ENCODE measurements at regions not wholly inside any gene's neighbourhood (a gene's known extent, or its start where the extent isn't known, plus 50 kb on each side); places are given as distances from the start of the nearest gene placed in this dataset.
A peak's percentile ranks its signal among the peaks of the same experiment; 100 is the strongest.

DNA sequence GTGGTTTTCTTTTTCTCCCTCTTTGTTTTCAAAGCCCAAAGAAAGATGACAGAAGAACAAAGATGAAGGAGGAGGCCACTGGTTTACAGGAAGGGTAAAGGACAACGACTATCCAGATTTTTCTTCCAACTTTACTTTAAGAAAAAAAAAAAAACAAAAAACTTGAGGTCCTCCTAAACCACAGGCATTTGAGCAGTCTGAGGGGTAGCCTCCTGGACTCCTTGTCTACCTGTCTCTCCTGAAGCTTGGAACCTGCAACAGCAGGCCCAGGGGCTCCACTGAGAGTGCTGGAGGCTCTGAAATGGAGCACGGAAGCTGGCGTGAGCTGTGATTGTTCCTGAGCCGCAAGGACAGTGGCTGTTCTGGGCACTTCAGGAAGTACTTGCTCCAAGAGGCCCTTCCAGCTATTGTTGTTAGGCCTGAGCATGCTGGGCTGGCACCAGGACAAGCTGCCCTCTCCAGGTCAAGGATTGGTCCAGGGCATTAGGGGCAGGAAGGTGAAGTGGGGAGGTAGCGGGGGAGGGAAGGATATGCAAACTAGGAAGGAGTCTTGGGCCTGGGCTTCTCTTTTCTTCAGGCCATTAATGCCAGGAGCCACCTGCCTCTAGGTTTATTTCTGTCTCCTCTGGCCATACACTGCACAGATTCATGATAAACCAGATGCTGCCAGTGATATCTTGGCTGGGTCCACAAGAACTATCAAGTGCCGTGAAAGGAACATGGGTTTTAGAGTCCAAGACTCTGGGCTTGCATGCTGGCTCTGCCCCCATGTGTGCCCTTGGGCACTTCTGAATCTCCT is 147.3 kb downstream of the CCDC34 start:
- TF ChIP-seq, protein P1, sequence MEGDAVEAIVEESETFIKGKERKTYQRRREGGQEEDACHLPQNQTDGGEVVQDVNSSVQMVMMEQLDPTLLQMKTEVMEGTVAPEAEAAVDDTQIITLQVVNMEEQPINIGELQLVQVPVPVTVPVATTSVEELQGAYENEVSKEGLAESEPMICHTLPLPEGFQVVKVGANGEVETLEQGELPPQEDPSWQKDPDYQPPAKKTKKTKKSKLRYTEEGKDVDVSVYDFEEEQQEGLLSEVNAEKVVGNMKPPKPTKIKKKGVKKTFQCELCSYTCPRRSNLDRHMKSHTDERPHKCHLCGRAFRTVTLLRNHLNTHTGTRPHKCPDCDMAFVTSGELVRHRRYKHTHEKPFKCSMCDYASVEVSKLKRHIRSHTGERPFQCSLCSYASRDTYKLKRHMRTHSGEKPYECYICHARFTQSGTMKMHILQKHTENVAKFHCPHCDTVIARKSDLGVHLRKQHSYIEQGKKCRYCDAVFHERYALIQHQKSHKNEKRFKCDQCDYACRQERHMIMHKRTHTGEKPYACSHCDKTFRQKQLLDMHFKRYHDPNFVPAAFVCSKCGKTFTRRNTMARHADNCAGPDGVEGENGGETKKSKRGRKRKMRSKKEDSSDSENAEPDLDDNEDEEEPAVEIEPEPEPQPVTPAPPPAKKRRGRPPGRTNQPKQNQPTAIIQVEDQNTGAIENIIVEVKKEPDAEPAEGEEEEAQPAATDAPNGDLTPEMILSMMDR (IDR thresholded peaks at IDR 0.05): no peak
- Histone ChIP-seq H3K9me3 (no peaks in the 10 kb centered on the region), H3K27me3 (ENCODE audit: insufficient read depth in 3 of 3, low read length in 2 of 3) (no peaks in the 10 kb centered on the region), H3K4me1 (peaks cover 46% of the 10 kb centered on the region), H3K4me3 (no peak overlapping the region), H3K36me3 (ENCODE audit: insufficient read depth in 1 of 2, low read depth in 1 of 2) (no peaks in the 10 kb centered on the region), H3K27ac (peak overlapping the region; percentile 75)
- intact Hi-C loops (cut with DNase I): no loop called here
- WGBS, 3 donors: 15 to 46% (median 18%) methylated on average over 6 of the region's 6 CpGs
- DNase-seq (peak in 1 of 2 donors; percentile 61), ATAC-seq (peak; percentile 38 to 64 (median 59))

DNA sequence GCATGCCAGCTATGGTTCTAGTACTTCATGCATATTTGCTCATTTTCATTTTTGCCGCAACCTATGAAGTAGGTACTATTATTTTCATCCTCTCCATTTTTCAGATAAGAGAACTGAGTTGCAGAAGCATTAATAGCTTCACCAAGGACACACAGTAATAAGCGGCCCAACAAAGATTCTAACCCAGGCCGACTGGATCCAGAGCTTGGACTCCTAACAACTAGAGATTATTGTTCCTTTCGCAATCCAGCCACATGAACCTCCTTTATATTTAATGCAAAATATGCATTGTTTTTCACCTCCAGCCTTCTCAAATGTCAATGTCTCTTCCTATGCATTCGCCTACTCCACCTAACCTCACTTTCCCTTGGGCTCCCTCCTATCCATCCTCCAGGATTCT is 148.3 kb downstream of the CCDC34 start:
- intact Hi-C loops (cut with DNase I): no loop called here
- Histone ChIP-seq H3K36me3 (ENCODE audit: insufficient read depth in 1 of 2, low read depth in 1 of 2) (no peaks in the 10 kb centered on the region), H3K4me3 (no peak overlapping the region), H3K27me3 (ENCODE audit: insufficient read depth in 3 of 3, low read length in 2 of 3) (no peaks in the 10 kb centered on the region), H3K27ac (peak overlapping the region; percentile 75), H3K4me1 (peaks cover 49% of the 10 kb centered on the region), H3K9me3 (no peaks in the 10 kb centered on the region)
- DNase-seq: no peak
- WGBS, 3 donors: 73 to 89% (median 78%) methylated on average over 5 of the region's 5 CpGs
- TF ChIP-seq, protein P1 (IDR thresholded peaks at IDR 0.05): no peak
- no peak for ATAC-seq

DNA sequence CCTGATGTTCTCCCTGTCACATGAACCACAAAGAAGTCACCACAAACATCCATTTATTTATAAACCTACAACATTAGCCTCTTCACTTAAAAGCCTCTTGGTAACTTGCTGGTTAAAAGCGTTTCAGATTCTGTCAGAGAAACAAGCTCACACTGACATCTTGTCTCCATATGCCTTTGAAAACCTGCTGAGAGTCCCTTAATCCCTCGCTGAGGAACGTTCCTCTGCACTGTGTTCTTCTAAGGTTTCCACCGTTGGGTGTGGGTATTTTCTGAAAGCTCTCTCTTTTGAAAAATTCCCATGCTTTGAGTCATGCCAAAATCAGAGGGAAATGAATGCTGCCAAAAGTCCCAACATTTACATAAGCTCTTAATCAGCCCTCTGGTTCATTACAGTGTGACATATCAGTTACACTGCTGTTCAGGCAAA is 149.8 kb downstream of the CCDC34 start:
- ATAC-seq (no peak), DNase-seq (no peak)
- TF ChIP-seq, protein P1 (IDR thresholded peaks at IDR 0.05): no peak
- Histone ChIP-seq H3K9me3 (no peaks in the 10 kb centered on the region), H3K4me1 (peaks cover 49% of the 10 kb centered on the region), H3K4me3 (no peak overlapping the region), H3K27me3 (ENCODE audit: insufficient read depth in 3 of 3, low read length in 2 of 3) (no peaks in the 10 kb centered on the region), H3K36me3 (ENCODE audit: insufficient read depth in 1 of 2, low read depth in 1 of 2) (no peaks in the 10 kb centered on the region), H3K27ac (peak overlapping the region; percentile 34)
- intact Hi-C loops (cut with DNase I): no loop called here
- WGBS, 3 donors: 5 to 16% (median 7%) methylated on average over 4 of the region's 4 CpGs

DNA sequence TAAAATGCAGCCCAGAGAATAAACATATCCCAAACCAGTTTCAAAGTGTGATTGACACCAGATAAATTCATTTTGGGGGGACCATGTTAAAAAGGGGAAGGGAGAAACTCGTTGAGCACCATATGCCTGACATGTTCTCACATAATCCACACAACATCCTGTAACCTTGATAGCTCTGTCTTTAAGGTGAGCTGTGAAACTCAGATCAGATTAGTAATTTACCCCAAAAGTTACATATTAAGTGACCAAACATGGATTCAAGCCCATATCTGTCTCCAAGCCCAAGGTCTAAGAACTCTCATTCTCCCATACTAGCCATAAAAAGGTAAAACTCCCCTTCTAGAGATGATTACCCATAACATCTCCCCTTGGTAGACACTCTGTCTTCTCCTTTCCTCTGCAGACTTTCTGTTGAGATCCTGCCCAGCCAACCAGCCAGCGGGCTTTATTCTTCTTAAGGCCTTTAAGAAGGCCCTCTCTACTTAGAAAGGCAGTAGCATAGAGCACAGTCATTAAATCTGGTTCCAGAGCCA is 150.7 kb downstream of the CCDC34 start:
- TF ChIP-seq, protein P1 (IDR thresholded peaks at IDR 0.05): no peak
- H3K9me3 ChIP-seq: no peaks in the 10 kb centered on the region
- no peak for ATAC-seq

More for the DNA sequence above, 150.7 kb downstream of the CCDC34 start:
- intact Hi-C loops (cut with DNase I): no loop called here
- WGBS, 3 donors: 68 to 92% (median 92%) methylated on average over 2 of the region's 2 CpGs
- H3K36me3 ChIP-seq (ENCODE audit: insufficient read depth in 1 of 2, low read depth in 1 of 2): no peaks in the 10 kb centered on the region
- H3K4me1 ChIP-seq: peaks cover 43% of the 10 kb centered on the region
- H3K27ac ChIP-seq: no peak overlapping the region
- H3K27me3 ChIP-seq (ENCODE audit: insufficient read depth in 3 of 3, low read length in 2 of 3): no peaks in the 10 kb centered on the region
- no peak for DNase-seq
- H3K4me3 ChIP-seq: no peak overlapping the region
